Sciatic nerve (tissue), 2 donors: ENCODE measurements at regions not wholly inside any gene's neighbourhood (a gene's known extent, or its start where the extent isn't known, plus 50 kb on each side); places are given as distances from the start of the nearest gene placed in this dataset.

Experiments used
- ATAC-seq: fragments of 200-7000 bp; cut with Tn5 transposase; one replicate; pipeline ENCODE4 v1.9.1; 2020; ENCODE audit warnings: mild to moderate bottlenecking, moderate library complexity
- DNase-seq: peaks from one replicate; pipeline ENCODE4 v3.0.0-alpha.2; 2020; ENCODE audit warnings: low spot score
- intact Hi-C: fragments of 100-400 bp; cut with DNase I; formaldehyde crosslinking; loops from one replicate; pipeline ENCODE4 v1.14.2; 2022
- donor health status: DM: no; HTN: no; CAD: no.
- donor health status: DM: no; HTN: no; CAD: no.

DNA sequence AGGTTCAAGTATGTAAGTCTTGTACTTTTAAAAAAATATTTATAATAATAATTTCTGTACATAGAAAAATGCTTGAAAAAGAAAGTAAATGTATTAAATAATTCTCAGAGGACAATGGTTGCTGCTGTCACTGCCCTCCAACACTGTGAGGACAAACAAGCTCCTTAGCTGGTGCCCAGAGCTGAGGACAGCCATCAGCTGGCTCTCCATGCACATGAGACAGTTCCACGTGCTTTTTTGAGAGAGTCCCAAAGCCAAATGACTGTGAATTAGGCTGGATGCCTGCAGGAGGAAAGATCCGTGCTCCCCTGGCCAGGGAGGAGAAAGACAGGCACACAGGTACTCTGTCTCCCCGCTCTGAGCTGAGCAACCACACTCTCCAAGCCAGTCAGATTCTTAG, 115.5 kb upstream of the IRX5 start:
- no peak for ATAC-seq
- no peak for DNase-seq
- intact Hi-C loops, result no loop called here

DNA sequence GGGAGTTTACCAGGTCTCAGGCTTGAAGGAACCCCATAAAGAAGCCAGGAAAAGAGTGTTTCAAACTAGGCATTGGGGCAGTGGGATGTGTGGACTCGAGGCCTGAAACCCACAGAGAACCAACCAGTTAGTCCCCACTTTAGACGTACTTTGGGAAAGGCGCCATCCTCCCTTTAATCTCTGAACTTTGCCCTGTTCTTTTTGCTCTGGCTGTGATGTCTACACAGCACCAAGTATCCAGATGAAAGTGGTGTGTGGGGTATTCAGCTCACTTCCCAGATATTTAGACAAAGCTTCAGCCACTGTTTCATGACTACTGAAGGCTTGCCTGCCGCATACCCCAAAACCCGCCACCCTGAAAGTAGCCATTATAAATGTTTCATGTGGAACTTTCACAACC, 116.9 kb upstream of the IRX5 start:
- ATAC-seq (no peak), DNase-seq (no peak)
- intact Hi-C loops, result no loop called here

DNA sequence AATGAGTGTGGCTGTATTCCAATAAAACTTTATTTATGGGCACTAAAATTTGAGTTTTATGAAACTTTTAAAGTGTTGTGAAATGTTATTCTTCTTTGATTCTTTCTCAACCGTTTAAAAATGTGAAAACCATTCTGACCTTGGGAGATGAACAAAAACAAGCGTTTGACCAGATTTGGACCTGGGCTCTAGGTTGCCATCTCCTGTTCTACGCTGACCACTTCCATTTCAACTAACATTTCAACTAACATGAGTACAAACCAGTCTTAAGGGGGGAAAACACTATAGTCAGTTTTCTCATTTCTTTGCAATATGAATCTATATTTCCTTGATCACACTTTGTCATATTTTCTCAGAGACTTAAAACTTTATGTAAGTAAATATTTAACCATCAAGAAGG, 118.4 kb upstream of the IRX5 start:
- DNase-seq (no peak), ATAC-seq (peak; percentile 46)
- intact Hi-C loops, result no loop called here

DNA sequence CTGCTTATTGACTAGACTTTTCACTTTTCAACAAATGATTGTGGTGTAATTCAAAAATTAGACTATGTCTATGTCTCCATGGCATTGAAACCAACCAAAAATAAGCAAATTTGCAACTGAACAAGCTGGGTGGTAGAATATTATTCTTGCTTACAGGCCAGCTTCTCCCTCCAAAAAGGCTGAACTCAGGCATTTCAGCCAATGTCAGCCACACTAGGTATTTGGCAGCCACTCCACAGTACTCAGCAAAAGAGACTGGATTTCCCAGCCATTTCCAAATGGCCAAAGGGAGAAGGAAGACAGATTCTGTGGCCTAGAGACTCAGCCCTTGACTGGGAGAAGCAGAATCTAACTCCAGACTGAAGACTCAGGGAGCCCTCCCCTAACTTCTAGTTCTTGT, 121.8 kb upstream of the IRX5 start:
- ATAC-seq (peak; percentile 39), DNase-seq (no peak)
- intact Hi-C loops, result no loop called here

DNA sequence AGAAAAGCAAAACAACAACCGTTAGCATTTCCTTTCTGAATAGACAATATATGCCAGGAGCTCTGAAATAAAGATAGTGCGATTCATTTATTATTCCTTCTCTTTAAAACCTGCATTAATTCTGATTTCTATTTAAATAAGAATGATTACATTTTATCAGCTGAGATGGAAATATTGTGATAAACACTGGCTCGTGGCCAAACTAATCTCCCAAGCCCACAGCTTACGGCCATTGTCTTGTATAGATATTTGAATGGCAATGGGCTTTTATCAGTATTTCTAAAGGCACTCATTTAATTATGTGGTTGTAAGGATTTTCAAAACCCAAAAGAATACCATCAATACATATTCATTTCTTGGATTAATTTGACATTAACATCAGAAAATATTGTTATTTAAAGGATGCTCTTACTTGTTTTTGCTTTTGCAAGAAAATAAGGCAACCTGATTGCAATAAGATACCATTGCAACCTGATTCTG, 123.7 kb upstream of the IRX5 start:
- no peak for ATAC-seq
- no peak for DNase-seq
- intact Hi-C loops, result no loop called here

DNA sequence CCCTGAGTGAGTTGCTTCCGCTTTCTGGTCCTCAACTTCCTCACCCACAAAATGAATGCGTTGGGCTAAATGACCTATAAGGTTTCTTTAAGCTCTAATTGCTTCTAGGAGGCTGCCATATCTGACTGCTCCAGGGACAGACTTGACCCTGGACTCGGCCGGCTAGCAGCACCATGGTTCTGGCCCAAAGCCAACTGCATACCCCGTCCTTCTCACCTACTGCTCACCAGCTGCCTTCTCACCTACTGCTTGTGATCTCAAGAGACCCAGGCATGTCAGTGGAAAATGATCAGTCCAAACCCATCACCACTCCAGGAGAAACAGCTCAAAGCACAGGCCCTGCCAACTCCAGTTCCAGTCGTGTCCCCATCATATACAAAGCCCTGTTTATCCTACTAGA, 124.3 kb upstream of the IRX5 start:
- DNase-seq, result no peak
- ATAC-seq, result no peak
- intact Hi-C loops, result no loop called here

DNA sequence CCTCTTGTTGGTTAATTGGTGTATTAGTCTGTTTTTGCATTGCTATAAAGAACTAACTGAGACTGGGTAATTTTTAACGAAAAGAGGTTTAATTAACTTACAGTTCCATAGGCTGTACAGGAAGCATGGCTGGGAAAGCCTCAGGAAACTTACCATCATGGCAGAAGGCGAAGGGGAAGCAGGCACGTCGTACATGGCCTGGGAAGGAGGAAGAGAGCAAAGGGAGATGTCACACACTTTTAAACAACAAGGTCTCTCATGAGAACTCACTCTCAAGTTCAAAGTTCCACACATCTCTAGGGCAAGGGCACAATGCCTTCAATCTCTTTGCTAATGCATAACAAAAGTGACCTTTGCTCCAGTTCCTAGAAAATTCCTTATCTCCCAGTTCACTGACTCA, 125.0 kb upstream of the IRX5 start:
- DNase-seq (no peak), ATAC-seq (no peak)
- intact Hi-C loops, result no loop called here

DNA sequence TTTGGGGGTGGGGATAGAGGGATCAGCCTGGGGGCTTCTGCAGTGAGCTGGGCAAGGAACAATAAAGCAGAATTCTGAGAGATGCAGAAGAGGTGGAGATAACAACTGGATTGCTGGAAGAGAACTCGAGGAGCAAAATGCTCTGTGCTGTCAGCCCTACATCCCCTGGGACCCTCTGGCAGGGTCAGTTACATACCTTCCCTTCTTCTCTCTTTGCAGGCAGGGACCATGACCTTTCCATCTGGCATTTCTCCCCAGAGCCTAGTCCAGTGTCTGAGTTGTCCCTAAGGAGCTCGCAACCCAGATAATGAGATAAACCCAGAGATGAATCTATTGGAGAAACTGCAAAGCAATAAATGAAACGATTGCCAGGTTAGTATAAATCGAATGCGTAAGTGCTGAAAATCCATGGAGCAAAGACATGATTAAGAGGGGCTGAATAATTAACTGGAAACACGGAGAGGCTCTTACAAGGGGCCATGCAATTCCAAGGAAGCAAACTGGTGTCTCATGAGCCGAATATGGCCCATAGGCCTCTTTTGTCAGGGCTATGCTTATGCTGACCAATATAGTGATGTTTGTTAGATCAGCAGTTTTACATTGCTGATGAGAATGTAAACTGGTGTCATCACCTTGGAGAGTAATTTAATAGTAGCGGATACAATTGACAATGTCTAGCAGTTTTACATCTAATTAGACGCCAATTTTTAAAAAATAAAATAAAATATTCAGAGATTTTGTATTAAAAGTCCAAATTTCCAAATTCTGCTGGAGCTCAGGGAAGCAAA, 129.4 kb upstream of the IRX5 start:
- DNase-seq, result no peak
- intact Hi-C loops, result no loop called here
- no peak for ATAC-seq

DNA sequence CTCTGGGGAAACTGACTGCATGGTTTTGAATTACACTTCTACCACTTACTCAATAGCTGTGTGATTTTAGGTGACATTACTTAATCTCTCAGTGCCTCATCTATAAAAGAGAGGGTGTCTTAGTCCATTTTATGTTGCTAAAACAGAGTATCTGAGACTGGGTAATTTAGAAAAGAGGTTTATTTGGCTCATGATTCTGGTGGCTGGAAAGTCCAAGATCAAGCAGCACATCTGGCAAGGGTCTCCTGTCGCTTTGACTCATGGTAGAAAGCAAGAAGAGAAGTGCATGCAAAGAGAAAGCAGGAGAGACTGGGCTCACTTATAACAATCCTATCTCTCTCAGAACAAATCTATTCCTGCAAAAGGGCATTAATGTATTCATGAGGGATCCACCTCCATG, 132.4 kb upstream of the IRX5 start:
- ATAC-seq (no peak), DNase-seq (no peak)
- intact Hi-C loops, result no loop called here

DNA sequence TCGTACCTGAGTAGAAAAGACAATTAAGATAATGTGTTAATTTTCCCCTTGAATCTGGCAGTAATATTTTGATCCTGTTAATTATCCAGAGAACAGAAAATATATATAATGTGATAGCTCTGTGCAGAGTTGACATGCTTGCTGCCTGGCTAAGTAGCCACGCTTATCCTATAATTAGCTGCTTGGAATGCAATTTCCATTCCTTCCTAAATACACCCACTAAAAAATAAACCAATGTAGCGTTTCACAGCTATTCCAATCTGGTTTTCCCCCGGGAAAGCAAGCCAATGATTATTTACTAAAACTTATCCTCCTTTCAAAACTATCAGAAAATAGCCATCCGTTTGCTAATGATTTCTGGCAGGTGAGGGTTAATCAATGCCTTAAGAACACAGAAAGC, 134.5 kb upstream of the IRX5 start:
- no peak for DNase-seq
- ATAC-seq, result no peak
- intact Hi-C loops, result no loop called here

DNA sequence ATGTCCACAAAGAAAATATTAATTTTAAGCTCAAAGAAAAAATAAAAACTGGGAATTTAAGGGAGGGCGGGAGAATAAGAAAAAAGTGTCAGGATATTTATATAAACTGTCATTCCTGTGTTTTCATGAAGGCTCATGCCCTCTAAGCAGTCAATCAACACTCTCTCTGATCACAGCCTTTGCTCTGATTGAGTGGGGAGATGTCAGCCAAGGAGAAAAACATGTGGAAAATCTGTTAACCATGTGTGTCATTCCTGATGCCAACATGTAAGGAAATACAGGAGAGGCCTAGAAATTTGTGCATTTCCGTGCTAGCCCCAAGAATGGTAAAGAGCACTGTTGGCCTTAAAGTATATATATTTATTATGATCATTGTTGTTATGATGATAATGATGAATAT, 137.9 kb upstream of the IRX5 start:
- ATAC-seq, result no peak
- DNase-seq, result no peak
- intact Hi-C loops, result no loop called here

DNA sequence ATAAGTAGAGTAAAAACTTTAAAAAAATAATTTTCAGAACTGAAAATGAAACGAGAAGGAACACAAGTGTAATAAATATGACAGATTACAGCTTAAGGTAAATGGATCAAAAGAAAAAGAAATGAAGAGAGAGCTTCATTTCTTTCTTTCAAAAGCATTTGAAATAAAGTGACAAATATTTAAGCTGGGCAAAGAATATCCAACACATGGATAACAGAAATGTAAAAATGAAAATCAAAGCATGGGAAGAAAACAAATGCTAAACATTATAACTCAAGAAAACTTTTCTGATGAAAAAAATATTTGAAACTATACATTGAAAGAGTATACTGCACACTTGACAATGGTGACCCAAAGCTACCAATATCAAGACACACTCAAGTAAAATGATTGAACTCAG, 143.6 kb upstream of the IRX5 start:
- intact Hi-C loops, result no loop called here
- no peak for ATAC-seq

DNA sequence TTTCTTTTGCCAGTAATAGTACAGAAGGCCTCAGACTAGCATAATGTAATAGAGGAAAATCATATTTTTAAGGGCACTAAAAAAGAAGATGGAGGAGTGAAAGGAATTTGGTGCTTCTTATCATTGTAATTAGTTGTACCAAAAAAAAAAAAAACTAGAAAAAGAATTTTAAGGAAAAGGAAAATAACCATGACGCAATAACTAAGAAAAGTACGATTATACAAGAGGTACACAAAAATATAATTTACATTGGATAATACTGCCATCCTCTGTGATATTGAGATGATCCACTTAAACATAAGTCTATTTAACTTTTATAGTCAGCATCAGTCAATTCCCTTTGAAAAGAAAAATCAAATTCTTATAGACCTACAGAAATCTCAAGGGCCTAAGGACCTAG, 146.7 kb upstream of the IRX5 start:
- intact Hi-C loops, result no loop called here
- DNase-seq (no peak), ATAC-seq (no peak)

More for the DNA sequence above, 143.6 kb upstream of the IRX5 start:
- no peak for DNase-seq

DNA sequence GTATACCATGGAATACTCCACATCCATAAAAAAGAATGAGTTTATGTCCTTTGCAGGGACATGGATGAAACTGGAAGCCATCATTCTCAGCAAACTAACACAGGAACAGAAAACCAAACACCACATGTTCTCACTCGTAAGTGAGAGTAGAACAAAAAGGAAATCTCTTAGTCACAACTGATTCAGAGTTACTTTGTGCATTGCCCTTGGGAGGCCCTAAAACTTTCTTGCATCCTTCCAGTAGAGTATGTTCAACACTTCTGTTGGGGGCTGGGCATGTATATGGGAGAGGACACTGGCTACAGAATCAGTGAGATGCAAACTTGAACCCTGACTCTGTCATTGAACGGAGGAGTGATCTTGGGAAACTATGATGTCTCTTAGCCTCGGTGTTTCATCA, 147.4 kb upstream of the IRX5 start:
- ATAC-seq, result no peak
- intact Hi-C loops, result no loop called here
- no peak for DNase-seq

DNA sequence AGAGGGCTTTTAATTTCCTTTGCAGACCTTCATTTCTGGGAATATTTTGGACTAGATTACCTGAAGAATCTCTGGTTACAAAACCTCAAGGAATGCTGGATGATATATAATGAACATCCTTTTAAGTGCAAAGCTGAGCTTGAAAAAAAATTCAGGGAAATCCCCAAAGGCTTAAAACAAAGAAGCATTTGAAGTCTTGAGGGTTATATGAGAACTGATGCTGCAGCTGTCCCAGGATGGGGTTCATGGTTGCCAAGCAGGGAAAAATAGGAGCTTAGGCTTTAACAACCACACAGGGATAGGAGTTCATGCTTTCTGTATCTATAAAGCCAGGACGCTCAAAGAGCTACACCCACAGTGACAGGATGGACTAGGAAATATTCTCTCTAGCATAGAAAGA, 150.4 kb upstream of the IRX5 start:
- no peak for DNase-seq
- ATAC-seq, result no peak
- intact Hi-C loops, result no loop called here

DNA sequence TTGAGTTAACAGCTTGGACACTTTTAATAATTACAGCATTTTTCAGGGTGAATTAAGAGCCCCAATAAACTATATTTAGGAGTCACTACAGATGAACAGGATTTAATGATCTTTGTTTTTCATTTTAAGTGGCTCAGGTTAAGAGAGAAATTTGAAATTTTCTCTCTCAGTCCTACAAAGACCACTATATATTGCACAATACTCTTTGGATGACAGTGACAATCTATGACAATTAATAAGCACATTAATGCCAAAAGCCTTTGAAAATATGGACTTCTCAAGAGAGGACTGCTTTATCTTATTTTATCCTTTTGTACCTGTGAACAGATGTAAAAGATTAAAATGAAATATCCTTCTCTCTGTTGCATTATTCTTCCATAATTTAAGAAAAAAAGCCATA, 151.1 kb upstream of the IRX5 start:
- intact Hi-C loops, result no loop called here
- DNase-seq (no peak), ATAC-seq (no peak)

DNA sequence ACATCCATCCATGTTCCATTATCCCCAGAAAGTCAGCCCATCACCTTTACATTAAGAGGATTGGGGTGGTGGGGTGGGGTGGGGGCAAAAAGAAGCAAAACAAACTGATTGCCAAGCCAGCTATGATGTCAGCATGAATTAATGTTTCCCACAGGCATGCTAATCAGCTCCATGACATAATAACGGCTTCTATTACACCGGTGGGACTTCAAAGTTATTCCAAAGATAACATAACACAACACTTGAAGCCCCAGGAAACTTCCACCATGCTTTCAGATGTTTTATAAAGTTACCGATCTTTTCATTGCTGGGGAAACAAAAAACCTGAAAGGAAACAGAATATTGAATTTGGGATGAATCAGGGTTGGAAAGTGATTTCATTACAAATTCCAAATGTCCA, 155.9 kb upstream of the IRX5 start:
- intact Hi-C loops, result no loop called here
- ATAC-seq, result peak; percentile 63

DNA sequence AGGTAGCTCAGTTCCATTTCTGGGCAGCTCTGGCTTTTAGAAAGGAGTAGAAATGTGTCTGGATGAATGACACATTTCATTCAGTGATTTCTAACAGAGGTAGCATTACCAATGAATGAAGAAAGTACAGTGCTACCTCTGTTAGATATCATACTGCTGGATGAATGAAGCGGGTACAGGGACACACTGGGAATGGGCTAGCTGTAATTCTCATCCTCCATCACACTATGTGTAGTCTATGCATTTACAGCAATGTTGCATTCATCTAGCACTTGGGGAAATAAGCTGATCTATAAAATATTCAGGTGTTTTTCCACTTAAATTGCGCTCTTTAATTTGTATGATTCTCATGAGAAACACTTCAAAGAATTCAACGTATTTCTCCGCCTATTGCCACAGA, 158.3 kb upstream of the IRX5 start:
- intact Hi-C loops, result no loop called here
- DNase-seq, result no peak

More for the DNA sequence above, 155.9 kb upstream of the IRX5 start:
- DNase-seq, result no peak

DNA sequence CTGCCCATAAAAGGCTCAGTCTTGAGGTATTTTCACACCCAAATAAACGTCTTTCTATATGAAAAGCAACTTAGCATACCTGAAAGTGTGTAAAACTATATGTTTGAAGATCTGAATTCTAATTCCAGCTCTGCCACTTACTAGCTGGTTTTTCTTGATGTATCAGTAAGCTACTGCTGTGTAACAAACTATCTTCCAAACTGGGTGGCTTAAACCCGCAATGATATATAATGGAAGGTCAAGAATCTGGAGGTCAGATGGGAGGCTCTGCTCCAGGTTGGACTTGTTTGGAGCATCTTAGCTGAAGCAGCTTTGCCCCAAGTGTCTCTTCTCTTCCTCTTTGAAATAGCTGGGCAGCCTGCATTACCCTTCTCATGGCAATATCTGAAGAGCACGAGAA, 164.3 kb upstream of the IRX5 start:
- intact Hi-C loops, result no loop called here
- DNase-seq, result no peak
- ATAC-seq, result no peak

More for the DNA sequence above, 158.3 kb upstream of the IRX5 start:
- ATAC-seq, result no peak

DNA sequence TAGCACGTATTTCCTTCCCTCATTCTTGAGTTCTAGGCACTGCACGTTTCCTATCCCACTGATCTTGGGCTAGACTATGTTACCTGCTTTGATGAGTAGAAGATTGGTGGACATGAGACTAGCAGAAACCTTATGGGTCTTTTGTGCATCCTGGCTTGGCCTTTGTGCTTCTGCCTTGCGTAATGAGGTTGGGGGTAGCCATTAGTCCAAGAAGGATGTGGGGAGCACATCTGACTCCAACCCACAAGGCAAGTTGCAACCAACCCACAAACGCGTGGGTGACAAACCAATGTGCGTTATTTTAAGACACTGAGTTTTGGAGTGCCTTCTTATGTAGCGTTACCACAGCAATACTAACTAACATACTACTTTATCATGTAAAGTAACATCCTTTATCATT, 180.4 kb upstream of the IRX5 start:
- intact Hi-C loops, result no loop called here
- no peak for DNase-seq

DNA sequence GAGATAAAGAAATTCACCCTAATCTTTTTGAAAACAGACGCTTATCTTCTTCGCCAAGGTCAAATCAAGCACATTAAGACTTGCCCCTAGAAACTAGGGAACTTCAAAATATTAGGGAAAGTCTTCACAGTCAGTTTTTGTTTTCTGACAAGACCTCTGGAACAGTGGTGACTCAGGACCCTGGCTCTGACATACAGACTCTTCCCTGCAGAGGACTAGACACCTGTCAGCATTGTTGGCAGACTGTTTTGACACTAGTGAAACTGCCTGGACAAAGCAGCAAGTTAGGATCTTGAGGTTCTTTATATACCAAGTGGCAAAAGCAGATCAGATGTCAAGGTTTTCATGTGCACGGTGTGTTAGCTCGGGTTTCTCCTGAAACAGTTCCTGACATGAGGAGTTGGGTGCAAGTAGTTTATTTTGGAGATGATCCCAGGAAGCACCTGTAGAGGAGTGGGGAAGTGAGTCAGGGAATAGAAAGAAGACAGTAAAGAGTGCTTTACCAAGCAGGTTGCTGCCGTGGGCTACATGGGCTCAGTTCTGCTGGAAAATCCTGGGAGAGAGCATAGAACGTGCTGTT, 182.0 kb upstream of the IRX5 start:
- DNase-seq (no peak), ATAC-seq (no peak)
- intact Hi-C loops, result no loop called here

More for the DNA sequence above, 180.4 kb upstream of the IRX5 start:
- ATAC-seq, result no peak
